C4-2B (cell line): ENCODE measurements at regions not wholly inside any gene's neighbourhood (a gene's known extent, or its start where the extent isn't known, plus 50 kb on each side); places are given as distances from the start of the nearest gene placed in this dataset.

Experiments
- H3K27ac ChIP-seq: fragments of 450-650 bp; 2 replicates; pipeline ENCODE4 v1.5.1; 2017
- CTCF ChIP-seq: fragments of 450-650 bp; conservative IDR thresholded peaks from 2 replicates; pipeline ENCODE4 v1.5.1; 2017; ENCODE audit warnings: mild to moderate bottlenecking
- ZFX ChIP-seq: fragments of 450-650 bp; IDR thresholded peaks from 2 replicates; pipeline ENCODE4 v1.6.1; 2017

GRCh38 chr19:30267332-30267731 is 104.9 kb upstream of the ZNF536 start:
- TF ChIP-seq ZFX (no peak), CTCF (no peak)
- no peak overlapping the region for H3K27ac ChIP-seq

- no peak for TF ChIP-seq ZFX
- H3K27ac ChIP-seq: no peak overlapping the region
Measured at GRCh38 chr19:30268601-30269000, 103.6 kb upstream of the ZNF536 start.

GRCh38 chr19:30269638-30270037 is 102.5 kb upstream of the ZNF536 start:
- TF ChIP-seq ZFX (no peak), CTCF (no peak)
- no peak overlapping the region for H3K27ac ChIP-seq

GRCh38 chr19:30271816-30272215 is 100.4 kb upstream of the ZNF536 start:
- TF ChIP-seq CTCF: no peak
- no peak overlapping the region for H3K27ac ChIP-seq

GRCh38 chr19:30272554-30272953 is 99.6 kb upstream of the ZNF536 start:
- no peak for TF ChIP-seq CTCF
- TF ChIP-seq ZFX: no peak
- no peak overlapping the region for H3K27ac ChIP-seq

- no peak for TF ChIP-seq CTCF
- TF ChIP-seq ZFX: no peak
- no peak overlapping the region for H3K27ac ChIP-seq
Measured at GRCh38 chr19:30273184-30273583, 99.0 kb upstream of the ZNF536 start.

GRCh38 chr19:30274987-30275386 is 97.2 kb upstream of the ZNF536 start:
- TF ChIP-seq ZFX: no peak
- TF ChIP-seq CTCF: no peak
- no peak overlapping the region for H3K27ac ChIP-seq

GRCh38 chr19:30276011-30276882 is 95.9 kb upstream of the ZNF536 start:
- TF ChIP-seq ZFX: no peak
- no peak for TF ChIP-seq CTCF
- no peak overlapping the region for H3K27ac ChIP-seq
